ENCODE measurements at regions not wholly inside any gene's neighbourhood (a gene's known extent, or its start where the extent isn't known, plus 50 kb on each side); places are given as distances from the start of the nearest gene placed in this dataset.

GRCh38 chr7:136617176-136617575 lies 251.3 kb upstream of the CHRM2 start:
- no peak overlapping the region for H2BK20ac ChIP-seq (ENCODE audit: low read length)
- no peaks in the 10 kb centered on the region for H3K9me3 ChIP-seq (ENCODE audit: insufficient read depth in 2 of 2, low read depth in 1 of 2, low read length in 1 of 2)
- no peak overlapping the region for H3K23ac ChIP-seq (ENCODE audit: insufficient read length)
- no peak overlapping the region for H2AFZ ChIP-seq (ENCODE audit: low read length)
- H3K27ac ChIP-seq (ENCODE audit: low read depth, low read length): no peak overlapping the region
- no peaks in the 10 kb centered on the region for H4K20me1 ChIP-seq (replicated peaks in 1 of 2; ENCODE audit: control insufficient read depth in 1 of 2, insufficient read depth in 2 of 2, low read length in 2 of 2)
- FAIRE-seq: no peak
- no peak overlapping the region for H4K5ac ChIP-seq (ENCODE audit: insufficient read length, low read depth, low read length)
- no peak for DNase-seq (ENCODE audit: low read depth in 1 of 2, low spot score in 2 of 2)
- CTCF ChIA-PET (ENCODE audit: partially characterized antibody): interaction anchor here (0.7 to 0.9 kb wide), 2 partner anchors 70 to 955 kb away, joined by 3 read pairs; partner anchors contain the start of gene STMP1
- H3K56ac ChIP-seq (replicated peaks; ENCODE audit: insufficient read length, low read depth, low read length): no peak overlapping the region
- no peaks in the 10 kb centered on the region for H3K4me1 ChIP-seq (replicated peaks in 1 of 4; ENCODE audit: control insufficient read depth in 3 of 4, insufficient read depth in 4 of 4, low read length in 3 of 4)
- TF ChIP-seq RFX5 (IDR thresholded peaks at IDR 0.05; ENCODE audit: borderline replicate concordance, low read depth, low read length) (no peak), CHD1 (IDR thresholded peaks at IDR 0.05; ENCODE audit: low read depth, low read length) (no peak), SIN3A (conservative IDR thresholded peaks at IDR 0.05 in 1 of 2, IDR thresholded peaks at IDR 0.05 in 1 of 2; ENCODE audit: low read depth in 1 of 2, low read length in 2 of 2) (no peak), JUN (IDR thresholded peaks at IDR 0.05; ENCODE audit: low read depth, low read length) (no peak)
- H2AK5ac ChIP-seq (ENCODE audit: low read depth, low read length): no peak overlapping the region
- WGBS, 2 experiments (ENCODE audit: extremely low coverage in 1 of 2, insufficient coverage in 1 of 2, insufficient read length in 1 of 2, insufficient replicate concordance in 2 of 2, low coverage in 1 of 2, low lambda C conversion rate in 2 of 2, missing lambda C conversion rate in 1 of 2): 89% methylated on average over 2 of the region's 2 CpGs; no CpG with 5 or more reads in 1 of the 2 experiments
- H3K18ac ChIP-seq (ENCODE audit: extremely low read depth, low read length): no peak overlapping the region
- no peak overlapping the region for H3K9ac ChIP-seq (replicated peaks in 1 of 4; ENCODE audit: extremely low read depth in 1 of 4, low read depth in 3 of 4, low read length in 3 of 4)
- no peak overlapping the region for H3K4me2 ChIP-seq (ENCODE audit: insufficient read depth in 1 of 2, low read depth in 2 of 2, low read length in 2 of 2)
- no peak overlapping the region for H3K4me3 ChIP-seq (ENCODE audit: extremely low read depth in 1 of 4, insufficient read depth in 2 of 4, low read depth in 3 of 4, low read length in 4 of 4)
- no peaks in the 10 kb centered on the region for H3K79me1 ChIP-seq (ENCODE audit: low read depth, low read length)
- H2BK120ac ChIP-seq (replicated peaks; ENCODE audit: low read depth, low read length): no peak overlapping the region
- no peak overlapping the region for H2BK12ac ChIP-seq (ENCODE audit: low read depth, low read length)
- H3K4ac ChIP-seq (replicated peaks; ENCODE audit: insufficient read length, low read depth, low read length): no peak overlapping the region
- H3K36me3 ChIP-seq (ENCODE audit: control insufficient read depth in 2 of 4, insufficient read depth in 4 of 4, low read length in 3 of 4): no peaks in the 10 kb centered on the region
- H2BK15ac ChIP-seq (ENCODE audit: low read length): no peak overlapping the region
- H4K8ac ChIP-seq (ENCODE audit: extremely low read depth, insufficient read depth, low read length): no peak overlapping the region
- H3K23me2 ChIP-seq (ENCODE audit: low read depth, low read length): no peaks in the 10 kb centered on the region
- H3K79me2 ChIP-seq (ENCODE audit: control insufficient read depth in 1 of 2, insufficient read depth in 2 of 2, low read length in 2 of 2): no peaks in the 10 kb centered on the region
- POLR2A ChIA-PET (ENCODE audit: partially characterized antibody): no interaction called here
- H4K91ac ChIP-seq (replicated peaks; ENCODE audit: insufficient read length, low read length): no peak overlapping the region
- H3K27me3 ChIP-seq (replicated peaks in 1 of 4; ENCODE audit: control insufficient read depth in 3 of 4, extremely low read depth in 1 of 4, insufficient read depth in 3 of 4, low read length in 3 of 4): peaks cover 0 to 3% (median 2%) of the 10 kb centered on the region in 4 experiments; a peak in 3 of 7 replicates
- H2BK5ac ChIP-seq (ENCODE audit: low read depth, low read length): no peak overlapping the region
- no peak overlapping the region for H3K14ac ChIP-seq (ENCODE audit: insufficient read length)
